GM12878 (cell line): ENCODE measurements at regions not wholly inside any gene's neighbourhood (a gene's known extent, or its start where the extent isn't known, plus 50 kb on each side); places are given as distances from the start of the nearest gene placed in this dataset.

Experiments used
- ATAC-seq: fragments of 200-7000 bp; cut with Tn5 transposase; 3 replicates; pipeline ENCODE4 v1.9.1; 2020; ENCODE audit warnings: mild to moderate bottlenecking, moderate library complexity
- BruUV-seq: library from RNA; stranded (reverse); fragments of 400-500 nt; replicated peaks from 2 replicates; lab custom pipeline; 2021; lab: Mats Ljungman, UMichigan
- CTCF ChIA-PET: fragments of 300-600 bp; sonication (Branson Sonifier 250); formaldehyde crosslinking; extraction: SDS; loops from one replicate; lab custom pipeline; 2021; ENCODE audit warnings: inconsistent platforms; lab: Yijun Ruan, JAX
- POLR2A ChIA-PET: fragments of 350-600 bp; formaldehyde crosslinking; extraction: SDS; loops from one replicate; lab custom pipeline; 2021; ENCODE audit warnings: inconsistent platforms; lab: Charles Lee
- RAD21 ChIA-PET: fragments of 300-600 bp; sonication (Branson Sonifier 250); formaldehyde crosslinking; loops from one replicate; lab custom pipeline; 2023; ENCODE audit warnings: antibody characterized with exemption; ENCODE audit not compliant: unreplicated experiment; lab: Charles Lee
- SMC1A ChIA-PET: fragments of 300-600 bp; sonication (Branson Sonifier 250); formaldehyde crosslinking; loops from one replicate; lab custom pipeline; 2023; ENCODE audit not compliant: unreplicated experiment, uncharacterized antibody; lab: Charles Lee
- DNase-seq: peaks from one replicate; pipeline ENCODE4 v3.0.0-alpha.2; 2011; ENCODE audit warnings: low read depth, low spot score
- FAIRE-seq: peaks from 3 replicates; lab custom pipeline; 2011; peaks lifted over from hg19 to GRCh38; lab: Jason Lieb, UNC
- H2AFZ ChIP-seq: 2 replicates; pipeline ENCODE4 v1.6.0; 2011; ENCODE audit warnings: low read depth, low read length, control low read depth; ENCODE audit not compliant: control insufficient read depth
- H3K27ac ChIP-seq: 2 replicates; pipeline ENCODE4 v1.5.1; 2011; ENCODE audit warnings: control low read depth; ENCODE audit not compliant: control insufficient read depth, insufficient read depth
- H3K27me3 ChIP-seq, 2 experiments: replicated peaks in 1 of 2; 2 replicates each; pipeline versions ENCODE4 v1.6.0 to v1.6.1; 2011; ENCODE audit warnings: low read length in 1 of 2; ENCODE audit not compliant: control insufficient read depth in 2 of 2, insufficient read depth in 2 of 2
- H3K36me3 ChIP-seq, 2 experiments: 2 replicates each; pipeline ENCODE4 v1.5.1; 2011; ENCODE audit warnings: low read length in 1 of 2; ENCODE audit not compliant: control insufficient read depth in 2 of 2, insufficient read depth in 2 of 2
- H3K4me1 ChIP-seq: 2 replicates; pipeline ENCODE4 v1.6.1; 2011; ENCODE audit warnings: mild to moderate bottlenecking, low read length, moderate library complexity, mixed read lengths; ENCODE audit not compliant: control insufficient read depth, insufficient read depth
- H3K4me2 ChIP-seq: 2 replicates; pipeline ENCODE4 v1.6.0; 2011; ENCODE audit warnings: control low read depth; ENCODE audit not compliant: control insufficient read depth, insufficient read depth
- H3K4me3 ChIP-seq: fragments of 200-600 bp; sonication (generic); 2 replicates; pipeline ENCODE4 v1.5.1; 2016
- H3K79me2 ChIP-seq: 2 replicates; pipeline ENCODE4 v1.6.0; 2011; ENCODE audit warnings: low read length; ENCODE audit not compliant: control insufficient read depth, insufficient read depth
- H3K9ac ChIP-seq: 2 replicates; pipeline ENCODE4 v1.8.0; 2011; ENCODE audit warnings: low read length, control low read depth, mixed read lengths; ENCODE audit not compliant: control insufficient read depth, insufficient read depth
- H3K9me3 ChIP-seq: replicated peaks from 3 replicates; pipeline ENCODE4 v1.5.1; 2011; ENCODE audit warnings: mild to moderate bottlenecking, low read length; ENCODE audit not compliant: control insufficient read depth, insufficient read depth
- H4K20me1 ChIP-seq: 2 replicates; pipeline ENCODE4 v1.6.0; 2011; ENCODE audit not compliant: control insufficient read depth, insufficient read depth
- BMI1 ChIP-seq: fragments of 450-650 bp; IDR thresholded peaks from 2 replicates; pipeline ENCODE4 v1.6.1; 2016; ENCODE audit warnings: mild to moderate bottlenecking, moderate library complexity, borderline replicate concordance
- CBX5 ChIP-seq: sonication (generic); IDR thresholded peaks from 2 replicates; pipeline ENCODE4 v1.6.1; 2016; ENCODE audit warnings: low read depth, moderate library complexity, mild to moderate bottlenecking, inconsistent platforms
- FOXM1 ChIP-seq: IDR thresholded peaks from 2 replicates; pipeline ENCODE4 v1.6.1; 2012; ENCODE audit warnings: low read depth, mild to moderate bottlenecking, inconsistent platforms, low read length, moderate library complexity
- GATAD2B ChIP-seq: fragments of 450-650 bp; conservative IDR thresholded peaks from 2 replicates; pipeline ENCODE4 v1.6.1; 2017; ENCODE audit warnings: low read depth, mild to moderate bottlenecking, moderate library complexity
- KAT2A ChIP-seq: conservative IDR thresholded peaks from 2 replicates; pipeline ENCODE4 v1.6.1; 2011; ENCODE audit warnings: low read depth, low read length; ENCODE audit not compliant: control insufficient read depth
- MYC ChIP-seq: IDR thresholded peaks from 2 replicates; pipeline ENCODE4 v1.6.1; 2011; ENCODE audit warnings: mild to moderate bottlenecking, low read length, moderate library complexity, inconsistent platforms; ENCODE audit not compliant: insufficient read depth, insufficient replicate concordance, insufficient read length, severe bottlenecking
- RFX5 ChIP-seq: IDR thresholded peaks from 2 replicates; pipeline ENCODE4 v1.6.1; 2011; ENCODE audit warnings: low read depth, low read length, improper control_type of control experiment
- SMARCA5 ChIP-seq: fragments of 450-650 bp; IDR thresholded peaks from 2 replicates; pipeline ENCODE4 v1.6.1; 2017; ENCODE audit warnings: mild to moderate bottlenecking
- SMC3 ChIP-seq: IDR thresholded peaks from 2 replicates; pipeline ENCODE4 v1.6.1; 2011; ENCODE audit warnings: low read length, improper control_type of control experiment, borderline replicate concordance
- TCF7 ChIP-seq: IDR thresholded peaks from 2 replicates; pipeline ENCODE4 v1.6.1; 2014; ENCODE audit warnings: antibody characterized with exemption, borderline replicate concordance
- ZBED1 ChIP-seq: IDR thresholded peaks from 2 replicates; pipeline ENCODE4 v1.6.1; 2016; ENCODE audit warnings: borderline replicate concordance
- ZNF384 ChIP-seq: IDR thresholded peaks from 2 replicates; pipeline ENCODE4 v1.6.1; 2012; ENCODE audit warnings: low read depth, mild to moderate bottlenecking, low read length, improper control_type of control experiment, borderline replicate concordance
- WGBS: methylation state at CpG from one replicate; pipeline ENCODE4 v1.1.6; 2016; ENCODE audit warnings: low lambda C conversion rate; ENCODE audit not compliant: insufficient replicate concordance, insufficient coverage; ENCODE audit errors: missing lambda C conversion rate; 5-methylcytosine and 5-hydroxymethylcytosine counted together
- in situ Hi-C: fragments of 300-500 bp; cut with MboI; formaldehyde crosslinking; loops from 9 replicates; pipeline ENCODE4 v1.14.3; 2018; ENCODE audit warnings: mixed read lengths
- intact Hi-C: fragments of 100-400 bp; cut with micrococcal nuclease; formaldehyde crosslinking; loops from one replicate; pipeline ENCODE4 v1.14.2; 2022; ENCODE audit not compliant: unreplicated experiment
- TF ChIP-seq, protein P1 (sequence below), 3 experiments: IDR thresholded peaks in 2 of 3; conservative IDR thresholded peaks in 1 of 3; 2 replicates each; pipeline ENCODE4 v1.5.1; 2011; ENCODE audit warnings: low read depth in 3 of 3, low read length in 3 of 3, mild to moderate bottlenecking in 3 of 3, control low read depth in 2 of 3, moderate library complexity in 2 of 3, inconsistent platforms in 1 of 3, mixed read lengths in 1 of 3; ENCODE audit not compliant: control insufficient read depth in 2 of 3, insufficient read depth in 1 of 3; ENCODE audit errors: extremely low read depth in 1 of 3
- TF ChIP-seq, protein P2 (sequence below): IDR thresholded peaks from 2 replicates; pipeline ENCODE4 v1.6.1; 2011; ENCODE audit warnings: low read depth, mild to moderate bottlenecking, low read length, moderate library complexity, borderline replicate concordance; ENCODE audit errors: extremely low read depth
- TF ChIP-seq, protein P3 (sequence below): fragments of 450-650 bp; IDR thresholded peaks from 2 replicates; pipeline ENCODE4 v1.6.1; 2017; ENCODE audit warnings: mild to moderate bottlenecking, low read depth, inconsistent platforms; ENCODE audit not compliant: poor library complexity, severe bottlenecking

DNA sequence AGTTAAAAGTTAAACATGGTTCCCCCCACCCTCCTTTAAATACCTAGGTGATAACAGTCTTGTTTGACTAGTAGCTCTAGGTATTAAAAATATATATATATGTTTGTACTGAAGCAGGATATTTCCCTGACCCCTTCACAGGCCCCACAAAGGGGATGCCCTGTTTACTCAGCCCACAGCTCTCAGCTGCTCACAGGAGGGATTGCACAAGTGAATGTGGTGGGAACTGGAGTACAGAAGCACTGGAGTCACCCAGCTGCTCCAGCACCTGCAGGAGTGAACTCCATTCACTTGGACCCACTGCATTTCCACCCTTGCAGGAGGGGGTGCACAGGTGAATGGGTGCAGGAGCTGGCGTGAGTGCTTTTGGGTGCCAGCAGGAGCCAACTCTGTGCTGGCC, 99.3 kb upstream of the TLR3 start (continued):
- TF ChIP-seq, protein P1, sequence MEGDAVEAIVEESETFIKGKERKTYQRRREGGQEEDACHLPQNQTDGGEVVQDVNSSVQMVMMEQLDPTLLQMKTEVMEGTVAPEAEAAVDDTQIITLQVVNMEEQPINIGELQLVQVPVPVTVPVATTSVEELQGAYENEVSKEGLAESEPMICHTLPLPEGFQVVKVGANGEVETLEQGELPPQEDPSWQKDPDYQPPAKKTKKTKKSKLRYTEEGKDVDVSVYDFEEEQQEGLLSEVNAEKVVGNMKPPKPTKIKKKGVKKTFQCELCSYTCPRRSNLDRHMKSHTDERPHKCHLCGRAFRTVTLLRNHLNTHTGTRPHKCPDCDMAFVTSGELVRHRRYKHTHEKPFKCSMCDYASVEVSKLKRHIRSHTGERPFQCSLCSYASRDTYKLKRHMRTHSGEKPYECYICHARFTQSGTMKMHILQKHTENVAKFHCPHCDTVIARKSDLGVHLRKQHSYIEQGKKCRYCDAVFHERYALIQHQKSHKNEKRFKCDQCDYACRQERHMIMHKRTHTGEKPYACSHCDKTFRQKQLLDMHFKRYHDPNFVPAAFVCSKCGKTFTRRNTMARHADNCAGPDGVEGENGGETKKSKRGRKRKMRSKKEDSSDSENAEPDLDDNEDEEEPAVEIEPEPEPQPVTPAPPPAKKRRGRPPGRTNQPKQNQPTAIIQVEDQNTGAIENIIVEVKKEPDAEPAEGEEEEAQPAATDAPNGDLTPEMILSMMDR (IDR thresholded peaks at IDR 0.05 in 2 of 3, conservative IDR thresholded peaks at IDR 0.05 in 1 of 3; ENCODE audit: control insufficient read depth in 2 of 3, extremely low read depth in 1 of 3, insufficient read depth in 1 of 3, low read depth in 3 of 3, low read length in 3 of 3): no peak
- TF ChIP-seq KAT2A (no peak), RFX5 (no peak), ZNF384 (no peak), SMC3 (no peak)

DNA sequence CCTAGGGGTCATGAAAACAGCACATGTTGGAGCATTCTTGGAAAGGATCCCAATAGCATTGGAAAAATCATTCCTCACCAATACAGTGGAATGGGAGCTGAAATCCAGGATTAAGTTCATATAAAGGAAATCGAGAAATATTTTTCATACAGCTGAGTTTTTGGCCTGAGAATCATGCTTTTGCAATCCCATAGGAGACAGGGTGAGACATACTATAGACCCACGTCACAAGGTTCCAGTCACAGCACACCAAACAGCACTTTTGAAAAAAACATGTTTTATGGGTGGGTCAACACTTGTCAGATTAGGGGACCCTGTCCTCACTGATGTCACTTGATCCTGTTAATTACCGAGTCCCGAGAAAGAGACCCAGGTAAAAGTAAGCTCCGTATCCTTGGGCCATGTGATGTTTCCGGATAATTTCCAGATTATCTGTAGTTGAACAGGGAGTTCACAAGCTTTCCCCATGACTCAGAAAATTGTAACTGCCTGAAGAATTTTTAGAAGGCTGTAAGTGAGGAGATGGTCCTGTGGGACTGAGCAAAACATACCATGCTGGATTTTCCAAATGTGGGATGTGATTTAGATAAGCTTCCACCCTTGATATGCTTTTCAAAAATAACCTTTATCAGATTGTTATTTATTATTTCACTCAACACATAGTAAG, 80.9 kb upstream of the TLR3 start:
- no peak for ATAC-seq
- in situ Hi-C loops: no loop called here
- H3K4me2 ChIP-seq: no peak overlapping the region
- SMC1A ChIA-PET: no interaction called here
- no peaks in the 10 kb centered on the region; the same call in none of the 3 replicates for H3K9me3 ChIP-seq
- RAD21 ChIA-PET: no interaction called here
- CTCF ChIA-PET: no interaction called here
- no peaks in the 10 kb centered on the region for H4K20me1 ChIP-seq
- 77% methylated on average over 6 of the region's 6 CpGs for WGBS
- no peaks in the 10 kb centered on the region for H3K36me3 ChIP-seq
- no peak for FAIRE-seq
- no peak overlapping the region for H2AFZ ChIP-seq
- DNase-seq: no peak
- no peak overlapping the region for H3K4me3 ChIP-seq
- no peaks in the 10 kb centered on the region for H3K27me3 ChIP-seq
- no peak overlapping the region for H3K9ac ChIP-seq
- no peak overlapping the region for H3K27ac ChIP-seq
- BruUV-seq: no TSS peak
- intact Hi-C loops: no loop called here
- H3K79me2 ChIP-seq: no peaks in the 10 kb centered on the region
- H3K4me1 ChIP-seq: no peaks in the 10 kb centered on the region
- POLR2A ChIA-PET: no interaction called here
- no peak for TF ChIP-seq SMARCA5
- no peak for TF ChIP-seq BMI1
- TF ChIP-seq, protein P2, sequence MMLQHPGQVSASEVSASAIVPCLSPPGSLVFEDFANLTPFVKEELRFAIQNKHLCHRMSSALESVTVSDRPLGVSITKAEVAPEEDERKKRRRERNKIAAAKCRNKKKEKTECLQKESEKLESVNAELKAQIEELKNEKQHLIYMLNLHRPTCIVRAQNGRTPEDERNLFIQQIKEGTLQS: no peak
- TF ChIP-seq MYC: no peak
- TF ChIP-seq ZBED1: no peak
- no peak for TF ChIP-seq CBX5
- no peak for TF ChIP-seq FOXM1
- no peak for TF ChIP-seq GATAD2B
- TF ChIP-seq, protein P3, sequence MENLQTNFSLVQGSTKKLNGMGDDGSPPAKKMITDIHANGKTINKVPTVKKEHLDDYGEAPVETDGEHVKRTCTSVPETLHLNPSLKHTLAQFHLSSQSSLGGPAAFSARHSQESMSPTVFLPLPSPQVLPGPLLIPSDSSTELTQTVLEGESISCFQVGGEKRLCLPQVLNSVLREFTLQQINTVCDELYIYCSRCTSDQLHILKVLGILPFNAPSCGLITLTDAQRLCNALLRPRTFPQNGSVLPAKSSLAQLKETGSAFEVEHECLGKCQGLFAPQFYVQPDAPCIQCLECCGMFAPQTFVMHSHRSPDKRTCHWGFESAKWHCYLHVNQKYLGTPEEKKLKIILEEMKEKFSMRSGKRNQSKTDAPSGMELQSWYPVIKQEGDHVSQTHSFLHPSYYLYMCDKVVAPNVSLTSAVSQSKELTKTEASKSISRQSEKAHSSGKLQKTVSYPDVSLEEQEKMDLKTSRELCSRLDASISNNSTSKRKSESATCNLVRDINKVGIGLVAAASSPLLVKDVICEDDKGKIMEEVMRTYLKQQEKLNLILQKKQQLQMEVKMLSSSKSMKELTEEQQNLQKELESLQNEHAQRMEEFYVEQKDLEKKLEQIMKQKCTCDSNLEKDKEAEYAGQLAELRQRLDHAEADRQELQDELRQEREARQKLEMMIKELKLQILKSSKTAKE: no peak
- no peak for TF ChIP-seq TCF7
